ENCODE measurements at regions not wholly inside any gene's neighbourhood (a gene's known extent, or its start where the extent isn't known, plus 50 kb on each side); places are given as distances from the start of the nearest gene placed in this dataset.

DNA sequence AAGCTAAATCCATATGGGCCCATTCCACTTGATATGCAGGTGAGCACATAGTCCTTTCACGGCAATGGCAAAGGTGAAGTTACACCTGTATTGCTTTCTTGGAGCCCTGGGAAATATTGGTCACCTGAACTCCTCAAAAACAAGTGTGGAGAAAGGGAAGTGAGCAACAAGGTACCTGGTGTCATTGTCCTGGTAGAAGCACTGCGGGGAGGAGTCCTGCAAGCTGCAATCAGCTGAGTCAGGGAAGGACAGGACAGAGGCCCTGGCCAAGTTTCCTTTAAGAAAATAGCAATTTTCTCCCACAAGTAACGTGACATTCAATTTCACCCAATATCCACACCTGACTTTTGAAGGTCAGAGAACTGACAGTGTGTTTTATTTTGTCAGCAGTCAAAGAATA lies 389.1 kb downstream of the IRS2 start:
- Histone ChIP-seq H3K27me3 (no peaks in the 10 kb centered on the region), H3K4me3 (no peak overlapping the region), H3K4me1 (no peaks in the 10 kb centered on the region), H3K9me3 (no peaks in the 10 kb centered on the region), H3K36me3 (no peaks in the 10 kb centered on the region), H3K27ac (no peak overlapping the region)
- TF ChIP-seq, protein P1, sequence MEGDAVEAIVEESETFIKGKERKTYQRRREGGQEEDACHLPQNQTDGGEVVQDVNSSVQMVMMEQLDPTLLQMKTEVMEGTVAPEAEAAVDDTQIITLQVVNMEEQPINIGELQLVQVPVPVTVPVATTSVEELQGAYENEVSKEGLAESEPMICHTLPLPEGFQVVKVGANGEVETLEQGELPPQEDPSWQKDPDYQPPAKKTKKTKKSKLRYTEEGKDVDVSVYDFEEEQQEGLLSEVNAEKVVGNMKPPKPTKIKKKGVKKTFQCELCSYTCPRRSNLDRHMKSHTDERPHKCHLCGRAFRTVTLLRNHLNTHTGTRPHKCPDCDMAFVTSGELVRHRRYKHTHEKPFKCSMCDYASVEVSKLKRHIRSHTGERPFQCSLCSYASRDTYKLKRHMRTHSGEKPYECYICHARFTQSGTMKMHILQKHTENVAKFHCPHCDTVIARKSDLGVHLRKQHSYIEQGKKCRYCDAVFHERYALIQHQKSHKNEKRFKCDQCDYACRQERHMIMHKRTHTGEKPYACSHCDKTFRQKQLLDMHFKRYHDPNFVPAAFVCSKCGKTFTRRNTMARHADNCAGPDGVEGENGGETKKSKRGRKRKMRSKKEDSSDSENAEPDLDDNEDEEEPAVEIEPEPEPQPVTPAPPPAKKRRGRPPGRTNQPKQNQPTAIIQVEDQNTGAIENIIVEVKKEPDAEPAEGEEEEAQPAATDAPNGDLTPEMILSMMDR (IDR thresholded peaks at IDR 0.05), result no peak
- no peak for DNase-seq (ENCODE audit: low spot score)

DNA sequence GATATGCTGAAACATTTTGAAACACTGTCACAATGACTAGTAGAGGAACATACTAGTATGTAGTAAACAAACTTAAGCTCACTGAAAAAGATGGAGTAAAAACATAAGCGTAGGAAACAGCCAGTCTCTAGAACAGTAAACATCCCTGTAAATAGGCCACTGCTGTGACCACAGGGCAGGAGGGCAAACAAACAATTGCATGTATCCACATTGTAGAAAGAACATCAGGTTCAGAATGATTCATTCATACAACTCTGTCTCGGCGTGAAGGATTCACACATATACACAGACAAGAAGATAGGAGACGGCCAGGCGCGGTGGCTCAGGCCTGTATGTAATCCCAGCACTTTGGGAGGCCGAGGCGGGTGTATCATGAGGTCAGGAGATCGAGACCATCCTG lies 390.1 kb downstream of the IRS2 start:
- Histone ChIP-seq H3K4me3 (no peak overlapping the region), H3K9me3 (no peaks in the 10 kb centered on the region), H3K4me1 (no peaks in the 10 kb centered on the region), H3K36me3 (no peaks in the 10 kb centered on the region), H3K27ac (no peak overlapping the region), H3K27me3 (no peaks in the 10 kb centered on the region)
- DNase-seq (ENCODE audit: low spot score), result peak; percentile 21
- TF ChIP-seq, protein P1 (IDR thresholded peaks at IDR 0.05), result no peak

DNA sequence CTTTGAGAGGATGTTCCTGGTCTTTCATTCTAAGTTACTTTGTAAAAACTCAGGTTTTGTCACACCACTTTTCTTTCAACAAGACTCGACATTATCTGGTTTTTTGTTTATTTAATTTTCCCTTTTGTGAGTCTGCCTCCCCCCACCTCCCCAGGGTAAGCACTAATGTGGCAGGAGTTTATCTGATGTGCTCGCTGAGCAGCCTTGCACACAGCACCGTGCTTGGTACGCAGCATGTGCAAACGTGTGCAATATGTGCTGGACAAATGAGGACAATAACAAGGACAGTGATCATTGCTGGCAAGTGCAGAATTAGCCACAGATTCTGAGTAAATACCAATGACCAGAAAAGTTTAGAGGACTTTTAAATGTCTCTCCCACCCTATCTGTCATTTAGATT lies 391.4 kb downstream of the IRS2 start:
- no peaks in the 10 kb centered on the region for H3K4me1 ChIP-seq
- DNase-seq (ENCODE audit: low spot score), result no peak
- H3K27me3 ChIP-seq, result no peaks in the 10 kb centered on the region
- TF ChIP-seq, protein P1 (IDR thresholded peaks at IDR 0.05), result no peak
- no peaks in the 10 kb centered on the region for H3K36me3 ChIP-seq
- H3K27ac ChIP-seq, result no peak overlapping the region
- no peaks in the 10 kb centered on the region for H3K9me3 ChIP-seq
- H3K4me3 ChIP-seq, result no peak overlapping the region

DNA sequence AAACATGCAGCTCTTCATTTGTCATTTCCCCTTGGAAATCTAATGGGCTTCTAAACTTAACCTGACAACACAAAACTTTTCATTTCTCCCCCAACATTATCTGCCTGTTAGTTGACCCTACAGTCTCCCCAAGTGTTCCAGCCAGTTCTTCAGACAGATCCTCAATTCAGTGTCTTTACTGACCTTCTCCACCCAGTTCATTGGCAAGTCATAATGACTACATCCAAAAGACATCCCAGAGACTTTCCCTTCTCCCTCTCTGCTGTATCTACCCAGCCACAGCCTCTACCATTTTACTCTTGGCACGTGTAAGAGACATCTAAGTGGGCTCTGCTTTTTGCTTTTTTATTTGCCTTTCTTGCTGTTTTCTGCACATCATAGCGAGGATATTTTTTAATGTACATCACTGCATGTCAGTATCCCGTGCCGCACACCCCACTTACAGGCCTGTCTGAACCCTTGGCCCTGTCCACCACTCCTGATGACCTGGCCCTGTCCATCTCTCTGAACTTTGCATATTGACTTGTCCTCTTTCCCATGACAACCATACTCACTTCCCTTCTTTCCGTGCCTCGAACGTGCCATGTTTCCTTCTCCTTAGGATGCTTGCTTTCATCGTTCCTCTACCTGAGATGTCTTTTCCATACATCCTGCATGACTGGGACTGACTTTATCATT lies 391.9 kb downstream of the IRS2 start:
- Histone ChIP-seq H3K36me3 (no peaks in the 10 kb centered on the region), H3K9me3 (no peaks in the 10 kb centered on the region), H3K27ac (no peak overlapping the region), H3K4me1 (no peaks in the 10 kb centered on the region), H3K27me3 (no peaks in the 10 kb centered on the region), H3K4me3 (no peak overlapping the region)
- TF ChIP-seq, protein P1 (IDR thresholded peaks at IDR 0.05), result no peak
- DNase-seq (ENCODE audit: low spot score), result peak; percentile 30

DNA sequence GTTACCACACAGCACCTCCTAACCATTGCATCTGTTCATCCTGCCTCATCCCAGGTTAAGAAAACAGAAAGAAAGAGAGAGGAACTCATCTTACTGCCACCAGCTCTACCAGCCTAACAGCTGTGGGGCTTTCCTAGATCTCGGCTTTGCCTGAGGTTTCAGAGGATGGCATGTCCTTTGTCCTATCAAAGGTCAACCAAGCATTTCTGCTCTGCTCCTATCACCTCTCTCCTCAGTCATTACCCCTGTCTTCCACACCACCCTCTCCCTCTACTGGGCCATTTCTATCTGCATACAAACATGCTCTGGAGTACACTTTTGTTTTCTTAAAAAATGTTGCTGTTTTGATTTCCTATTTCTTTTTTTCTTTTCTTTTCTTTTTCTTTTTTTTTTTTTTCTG lies 393.3 kb downstream of the IRS2 start:
- Histone ChIP-seq H3K4me1 (no peaks in the 10 kb centered on the region), H3K27ac (no peak overlapping the region), H3K9me3 (no peaks in the 10 kb centered on the region), H3K27me3 (no peaks in the 10 kb centered on the region), H3K36me3 (no peaks in the 10 kb centered on the region), H3K4me3 (no peak overlapping the region)
- TF ChIP-seq, protein P1 (IDR thresholded peaks at IDR 0.05), result no peak
- DNase-seq (ENCODE audit: low spot score), result peak; percentile 30

DNA sequence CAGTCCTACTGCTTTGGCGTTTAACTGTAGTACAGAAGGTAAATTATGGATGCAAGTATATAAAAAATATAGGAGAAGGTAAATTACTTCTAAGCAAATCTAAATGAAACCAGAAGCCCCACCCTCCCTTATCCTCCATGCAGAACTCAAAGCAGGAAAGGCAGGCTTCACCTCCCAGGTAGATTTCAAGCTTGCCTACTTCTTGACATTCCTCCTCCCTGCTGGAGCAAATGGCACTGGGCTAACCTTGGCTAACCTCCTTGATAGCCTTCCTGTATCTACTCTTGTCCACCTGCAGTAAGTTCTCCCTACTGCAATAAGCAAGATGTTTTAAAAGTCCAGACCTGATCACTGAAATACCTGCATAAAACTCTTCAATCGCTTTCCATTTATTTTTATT lies 396.0 kb downstream of the IRS2 start:
- DNase-seq (ENCODE audit: low spot score), result peak; percentile 32
- no peaks in the 10 kb centered on the region for H3K9me3 ChIP-seq
- no peak overlapping the region for H3K27ac ChIP-seq
- no peaks in the 10 kb centered on the region for H3K27me3 ChIP-seq
- TF ChIP-seq, protein P1 (IDR thresholded peaks at IDR 0.05), result no peak
- H3K4me1 ChIP-seq, result no peaks in the 10 kb centered on the region
- no peaks in the 10 kb centered on the region for H3K36me3 ChIP-seq
- no peak overlapping the region for H3K4me3 ChIP-seq
